RWPE2 (cell line): ENCODE measurements at regions not wholly inside any gene's neighbourhood (a gene's known extent, or its start where the extent isn't known, plus 50 kb on each side); places are given as distances from the start of the nearest gene placed in this dataset.

Experiments used
- ATAC-seq: fragments of 200-7000 bp; cut with Tn5 transposase; 3 replicates; pipeline ENCODE4 v1.9.1; 2021; ENCODE audit warnings: low read depth
- DNase-seq: peaks from one replicate; pipeline ENCODE4 v3.0.0-alpha.2; 2020; ENCODE audit warnings: low spot score
- H3K27ac ChIP-seq: fragments of 450-650 bp; 2 replicates; pipeline ENCODE4 v1.5.1; 2017; ENCODE audit warnings: mild to moderate bottlenecking; ENCODE audit not compliant: poor library complexity, severe bottlenecking
- H3K27me3 ChIP-seq: fragments of 250-450 bp; sonication (Bioruptor Pico); 2 replicates; pipeline ENCODE4 v1.5.1; 2021; ENCODE audit warnings: mild to moderate bottlenecking, moderate library complexity; ENCODE audit not compliant: insufficient read depth, poor library complexity, severe bottlenecking
- H3K36me3 ChIP-seq: fragments of 250-450 bp; sonication (Bioruptor Pico); 2 replicates; pipeline ENCODE4 v1.5.1; 2020; ENCODE audit warnings: low read depth, mild to moderate bottlenecking, moderate library complexity
- H3K4me1 ChIP-seq: fragments of 250-450 bp; sonication (Bioruptor Pico); 2 replicates; pipeline ENCODE4 v1.5.1; 2021; ENCODE audit warnings: mild to moderate bottlenecking, moderate library complexity; ENCODE audit not compliant: insufficient read depth, poor library complexity, severe bottlenecking
- H3K4me3 ChIP-seq: fragments of 250-450 bp; sonication (Bioruptor Pico); 2 replicates; pipeline ENCODE4 v1.5.1; 2021; ENCODE audit warnings: mild to moderate bottlenecking, moderate library complexity; ENCODE audit not compliant: severe bottlenecking
- H3K9me3 ChIP-seq: fragments of 250-450 bp; sonication (Bioruptor Pico); 2 replicates; pipeline ENCODE4 v1.5.1; 2021; ENCODE audit warnings: mild to moderate bottlenecking, moderate library complexity; ENCODE audit not compliant: severe bottlenecking
- TF ChIP-seq, protein P1 (sequence below): fragments of 450-650 bp; IDR thresholded peaks from one replicate; pipeline ENCODE4 v1.5.1; 2017; ENCODE audit warnings: mild to moderate bottlenecking, moderate library complexity; ENCODE audit not compliant: poor library complexity, severe bottlenecking

DNA sequence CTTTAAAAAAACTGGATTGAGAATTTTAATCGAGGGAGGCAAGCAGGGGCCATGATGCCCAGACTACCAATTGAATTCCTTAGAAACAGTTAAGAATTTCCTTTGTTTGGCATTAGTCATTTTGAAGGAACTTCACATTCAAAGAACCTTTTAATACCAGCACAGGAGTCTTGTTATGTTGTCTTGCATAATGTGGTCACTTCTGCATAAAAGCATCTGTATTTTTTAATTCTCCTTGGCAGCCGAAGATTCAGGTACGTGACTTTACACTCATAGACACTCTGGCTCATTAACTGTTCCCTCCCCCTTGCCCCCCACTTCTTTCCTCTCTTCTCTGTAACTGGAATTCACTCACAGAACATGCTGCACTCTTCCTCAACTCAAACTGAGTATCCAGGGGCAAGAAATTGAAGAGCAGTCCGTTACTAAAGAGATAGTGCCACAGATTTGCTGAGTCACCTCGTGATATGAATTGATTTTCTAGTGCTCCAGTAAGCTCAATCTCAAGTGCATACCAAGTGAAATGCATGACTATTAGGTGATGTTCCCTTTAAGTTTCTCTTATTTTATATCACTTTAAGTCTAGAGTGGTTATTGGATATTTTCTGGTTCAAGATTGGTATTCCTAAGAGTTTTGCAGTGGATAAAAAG is 572.2 kb upstream of the SOX9 start:
- TF ChIP-seq, protein P1, sequence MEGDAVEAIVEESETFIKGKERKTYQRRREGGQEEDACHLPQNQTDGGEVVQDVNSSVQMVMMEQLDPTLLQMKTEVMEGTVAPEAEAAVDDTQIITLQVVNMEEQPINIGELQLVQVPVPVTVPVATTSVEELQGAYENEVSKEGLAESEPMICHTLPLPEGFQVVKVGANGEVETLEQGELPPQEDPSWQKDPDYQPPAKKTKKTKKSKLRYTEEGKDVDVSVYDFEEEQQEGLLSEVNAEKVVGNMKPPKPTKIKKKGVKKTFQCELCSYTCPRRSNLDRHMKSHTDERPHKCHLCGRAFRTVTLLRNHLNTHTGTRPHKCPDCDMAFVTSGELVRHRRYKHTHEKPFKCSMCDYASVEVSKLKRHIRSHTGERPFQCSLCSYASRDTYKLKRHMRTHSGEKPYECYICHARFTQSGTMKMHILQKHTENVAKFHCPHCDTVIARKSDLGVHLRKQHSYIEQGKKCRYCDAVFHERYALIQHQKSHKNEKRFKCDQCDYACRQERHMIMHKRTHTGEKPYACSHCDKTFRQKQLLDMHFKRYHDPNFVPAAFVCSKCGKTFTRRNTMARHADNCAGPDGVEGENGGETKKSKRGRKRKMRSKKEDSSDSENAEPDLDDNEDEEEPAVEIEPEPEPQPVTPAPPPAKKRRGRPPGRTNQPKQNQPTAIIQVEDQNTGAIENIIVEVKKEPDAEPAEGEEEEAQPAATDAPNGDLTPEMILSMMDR = no peak
- Histone ChIP-seq H3K27ac (peak overlapping the region; percentile 62), H3K36me3 (no peaks in the 10 kb centered on the region), H3K4me3 (no peak overlapping the region), H3K4me1 (peaks cover 12% of the 10 kb centered on the region), H3K27me3 (no peaks in the 10 kb centered on the region), H3K9me3 (no peaks in the 10 kb centered on the region)
- DNase-seq = no peak
- peak; percentile 80 for ATAC-seq

DNA sequence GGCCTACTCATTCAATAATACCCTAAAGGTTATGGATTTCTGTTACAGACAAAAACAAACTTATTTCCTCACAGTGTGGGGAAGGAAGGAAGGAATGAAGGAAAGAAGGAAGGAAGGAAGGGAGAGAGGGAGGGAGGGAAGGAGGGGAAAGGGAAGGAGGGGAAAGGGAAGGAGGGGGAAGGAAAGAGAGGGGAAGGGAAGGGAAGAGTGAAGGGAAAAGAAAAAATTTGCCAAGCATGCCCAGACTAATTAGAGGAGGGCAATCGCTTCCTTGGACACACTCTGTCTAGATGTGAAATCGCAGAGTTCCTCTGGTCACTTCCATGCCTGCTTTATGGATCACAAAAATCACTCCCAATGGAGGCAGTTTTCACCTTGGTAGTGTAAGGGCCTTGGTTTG is 570.1 kb upstream of the SOX9 start:
- Histone ChIP-seq H3K27ac (no peak overlapping the region), H3K9me3 (no peaks in the 10 kb centered on the region), H3K36me3 (no peaks in the 10 kb centered on the region), H3K4me3 (no peak overlapping the region), H3K4me1 (peaks cover 12% of the 10 kb centered on the region), H3K27me3 (no peaks in the 10 kb centered on the region)
- TF ChIP-seq, protein P1 = no peak
- ATAC-seq (no peak), DNase-seq (no peak)

DNA sequence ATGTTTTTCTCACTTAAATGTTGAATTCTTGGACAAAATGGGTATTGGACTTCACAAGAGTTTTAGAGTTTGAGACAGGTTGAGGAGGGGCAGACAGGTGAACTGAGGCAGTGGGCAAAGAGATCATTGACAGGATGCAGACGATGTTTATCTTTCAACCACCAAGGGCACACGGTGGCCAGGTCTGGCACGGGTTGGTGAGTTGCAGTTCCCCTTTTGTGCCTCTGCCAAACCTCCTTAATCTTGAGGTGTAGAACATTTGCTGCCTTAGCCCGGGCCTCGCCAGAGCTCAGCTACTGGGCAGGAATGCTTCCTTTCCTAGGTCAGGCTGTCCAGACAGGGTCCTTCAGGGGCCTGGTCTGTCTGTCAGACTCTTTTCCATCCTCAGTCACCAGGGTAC is 567.4 kb upstream of the SOX9 start:
- no peak for DNase-seq
- no peak overlapping the region for H3K27ac ChIP-seq
- TF ChIP-seq, protein P1 = no peak

DNA sequence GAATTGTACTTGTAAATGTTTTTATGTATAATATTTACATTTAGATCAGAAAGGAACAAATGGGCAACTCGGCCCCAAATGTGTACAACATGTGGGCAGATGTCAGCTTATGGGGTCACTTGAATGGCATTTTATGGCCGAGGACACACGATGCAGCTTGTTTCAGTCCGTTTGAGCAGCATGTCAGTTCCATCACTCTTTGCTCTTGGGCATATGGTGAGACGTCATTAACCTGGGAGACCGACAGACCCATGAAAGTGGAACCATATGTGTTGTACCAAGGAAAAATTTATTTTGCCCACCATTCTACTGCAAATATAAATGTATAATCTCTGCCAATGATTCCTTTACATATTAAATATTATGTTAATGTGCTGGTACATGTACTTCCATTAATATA is 561.9 kb upstream of the SOX9 start:
- Histone ChIP-seq H3K4me3 (no peak overlapping the region), H3K27me3 (no peaks in the 10 kb centered on the region), H3K27ac (no peak overlapping the region), H3K9me3 (no peaks in the 10 kb centered on the region), H3K4me1 (no peaks in the 10 kb centered on the region), H3K36me3 (no peaks in the 10 kb centered on the region)
- ATAC-seq = no peak
- TF ChIP-seq, protein P1 = no peak
- DNase-seq = no peak

More for the DNA sequence above, 567.4 kb upstream of the SOX9 start:
- no peak for ATAC-seq
- no peaks in the 10 kb centered on the region for H3K27me3 ChIP-seq
- H3K36me3 ChIP-seq = no peaks in the 10 kb centered on the region
- H3K4me3 ChIP-seq = no peak overlapping the region
- H3K4me1 ChIP-seq = peaks cover 7% of the 10 kb centered on the region
- H3K9me3 ChIP-seq = no peaks in the 10 kb centered on the region

DNA sequence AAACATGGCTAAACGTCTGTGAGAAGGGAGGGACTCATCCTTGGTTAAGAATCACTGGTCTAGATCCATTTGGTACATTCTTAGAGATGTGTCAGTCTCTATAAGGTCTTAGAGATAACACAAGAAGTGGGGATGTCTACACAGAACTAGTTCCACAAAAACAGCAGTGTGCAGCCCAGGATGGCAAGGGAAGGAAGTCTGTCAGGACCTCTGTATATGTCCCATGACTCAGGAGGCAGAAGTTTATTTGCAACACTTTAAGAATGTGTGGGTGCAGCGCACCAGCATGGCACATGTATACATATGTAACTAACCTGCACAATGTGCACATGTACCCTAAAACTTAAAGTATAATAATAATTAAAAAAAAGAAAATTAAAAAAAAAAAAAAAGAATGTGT is 548.5 kb upstream of the SOX9 start:
- ATAC-seq = peak; percentile 41; the same call in 1 of the 3 replicates
- Histone ChIP-seq H3K27me3 (no peaks in the 10 kb centered on the region), H3K36me3 (no peaks in the 10 kb centered on the region), H3K4me1 (peaks cover 9% of the 10 kb centered on the region), H3K27ac (peak overlapping the region; percentile 11), H3K4me3 (no peak overlapping the region), H3K9me3 (no peaks in the 10 kb centered on the region)
- DNase-seq = no peak
- TF ChIP-seq, protein P1 = no peak
